ENCODE measurements at regions not wholly inside any gene's neighbourhood (a gene's known extent, or its start where the extent isn't known, plus 50 kb on each side); places are given as distances from the start of the nearest gene placed in this dataset.

- Histone ChIP-seq H3K27me3 (ENCODE audit: insufficient read depth, low read depth) (no peaks in the 10 kb centered on the region), H3K4me2 (no peak overlapping the region), H3K36me3 (ENCODE audit: insufficient read depth) (no peaks in the 10 kb centered on the region), H3K27ac (no peak overlapping the region), H2AFZ (ENCODE audit: low read depth) (no peak overlapping the region), H3K4me1 (ENCODE audit: low read depth, poor library complexity, severe bottlenecking) (peaks cover 10% of the 10 kb centered on the region), H4K20me1 (ENCODE audit: insufficient read depth) (no peaks in the 10 kb centered on the region), H3K79me2 (ENCODE audit: insufficient read depth, low read depth) (no peaks in the 10 kb centered on the region), H3K9ac (no peak overlapping the region), H3K4me3 (IDR thresholded peaks at IDR 0.05; ENCODE audit: insufficient read depth, low read depth, low read length) (no peak overlapping the region)
- TF ChIP-seq, protein P1, sequence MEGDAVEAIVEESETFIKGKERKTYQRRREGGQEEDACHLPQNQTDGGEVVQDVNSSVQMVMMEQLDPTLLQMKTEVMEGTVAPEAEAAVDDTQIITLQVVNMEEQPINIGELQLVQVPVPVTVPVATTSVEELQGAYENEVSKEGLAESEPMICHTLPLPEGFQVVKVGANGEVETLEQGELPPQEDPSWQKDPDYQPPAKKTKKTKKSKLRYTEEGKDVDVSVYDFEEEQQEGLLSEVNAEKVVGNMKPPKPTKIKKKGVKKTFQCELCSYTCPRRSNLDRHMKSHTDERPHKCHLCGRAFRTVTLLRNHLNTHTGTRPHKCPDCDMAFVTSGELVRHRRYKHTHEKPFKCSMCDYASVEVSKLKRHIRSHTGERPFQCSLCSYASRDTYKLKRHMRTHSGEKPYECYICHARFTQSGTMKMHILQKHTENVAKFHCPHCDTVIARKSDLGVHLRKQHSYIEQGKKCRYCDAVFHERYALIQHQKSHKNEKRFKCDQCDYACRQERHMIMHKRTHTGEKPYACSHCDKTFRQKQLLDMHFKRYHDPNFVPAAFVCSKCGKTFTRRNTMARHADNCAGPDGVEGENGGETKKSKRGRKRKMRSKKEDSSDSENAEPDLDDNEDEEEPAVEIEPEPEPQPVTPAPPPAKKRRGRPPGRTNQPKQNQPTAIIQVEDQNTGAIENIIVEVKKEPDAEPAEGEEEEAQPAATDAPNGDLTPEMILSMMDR (conservative IDR thresholded peaks at IDR 0.05; ENCODE audit: low read depth, low read length): no peak
Observed at GRCh38 chr5:84524491-84524890, 139.8 kb upstream of the EDIL3 start.

DNA sequence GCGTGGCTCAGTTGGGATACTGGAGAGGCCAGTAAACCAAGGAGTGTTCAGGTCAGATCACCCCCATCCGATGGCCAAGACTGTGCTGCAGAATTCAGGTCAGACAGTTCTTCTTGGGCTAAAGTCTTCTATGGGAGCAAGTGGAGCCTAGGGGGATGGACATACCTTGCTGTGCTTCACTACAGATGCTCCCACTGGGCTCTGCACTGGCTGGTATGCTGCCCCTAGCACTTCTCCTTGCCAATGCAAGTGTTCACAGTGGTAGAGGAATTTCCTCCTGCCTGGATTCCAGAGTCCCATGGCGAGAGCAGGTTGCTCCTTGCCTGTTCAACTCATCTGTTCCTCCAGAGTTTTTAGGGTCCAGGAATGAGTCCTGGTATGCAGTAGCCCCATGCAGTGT is 134.2 kb upstream of the EDIL3 start:
- Histone ChIP-seq H4K20me1 (ENCODE audit: insufficient read depth) (no peaks in the 10 kb centered on the region), H3K4me1 (ENCODE audit: low read depth, poor library complexity, severe bottlenecking) (peaks cover 1% of the 10 kb centered on the region), H2AFZ (ENCODE audit: low read depth) (no peak overlapping the region), H3K36me3 (ENCODE audit: insufficient read depth) (no peaks in the 10 kb centered on the region), H3K79me2 (ENCODE audit: insufficient read depth, low read depth) (no peaks in the 10 kb centered on the region), H3K27ac (no peak overlapping the region), H3K27me3 (ENCODE audit: insufficient read depth, low read depth) (no peaks in the 10 kb centered on the region), H3K9ac (no peak overlapping the region), H3K4me3 (IDR thresholded peaks at IDR 0.05; ENCODE audit: insufficient read depth, low read depth, low read length) (no peak overlapping the region), H3K4me2 (no peak overlapping the region)
- TF ChIP-seq, protein P1 (conservative IDR thresholded peaks at IDR 0.05; ENCODE audit: low read depth, low read length): no peak

- Histone ChIP-seq H3K27me3 (ENCODE audit: insufficient read depth, low read depth) (no peaks in the 10 kb centered on the region), H3K79me2 (ENCODE audit: insufficient read depth, low read depth) (no peaks in the 10 kb centered on the region), H3K9ac (no peak overlapping the region), H3K27ac (no peak overlapping the region), H3K4me2 (no peak overlapping the region), H2AFZ (ENCODE audit: low read depth) (no peak overlapping the region), H3K4me3 (IDR thresholded peaks at IDR 0.05; ENCODE audit: insufficient read depth, low read depth, low read length) (no peak overlapping the region), H3K36me3 (ENCODE audit: insufficient read depth) (no peaks in the 10 kb centered on the region), H4K20me1 (ENCODE audit: insufficient read depth) (no peaks in the 10 kb centered on the region), H3K4me1 (ENCODE audit: low read depth, poor library complexity, severe bottlenecking) (no peaks in the 10 kb centered on the region)
- TF ChIP-seq, protein P1 (conservative IDR thresholded peaks at IDR 0.05; ENCODE audit: low read depth, low read length): no peak
Observed at GRCh38 chr5:84518370-84518769, 133.7 kb upstream of the EDIL3 start.

DNA sequence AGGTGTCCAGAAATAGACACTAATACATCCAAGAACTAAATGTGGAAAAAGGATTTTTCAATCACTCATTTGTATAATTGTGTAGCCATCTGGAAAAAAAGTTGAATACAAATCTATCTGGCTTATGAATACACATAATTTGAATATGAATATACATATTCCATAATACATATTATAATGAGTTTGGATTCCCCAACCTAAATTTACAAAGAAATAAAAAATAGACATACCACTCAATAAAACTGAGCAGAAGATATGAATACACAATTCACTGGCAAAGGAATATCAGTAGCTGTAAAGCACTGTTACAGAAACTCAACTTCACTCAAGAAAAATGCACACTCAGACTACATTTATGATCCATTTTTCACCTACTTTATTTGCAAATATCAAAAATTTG is 121.9 kb upstream of the EDIL3 start:
- no peak overlapping the region for H2AFZ ChIP-seq (ENCODE audit: low read depth)
- TF ChIP-seq, protein P1 (conservative IDR thresholded peaks at IDR 0.05; ENCODE audit: low read depth, low read length): no peak
- no peak overlapping the region for H3K9ac ChIP-seq
- no peaks in the 10 kb centered on the region for H3K79me2 ChIP-seq (ENCODE audit: insufficient read depth, low read depth)
- H3K27ac ChIP-seq: no peak overlapping the region
- H3K4me2 ChIP-seq: no peak overlapping the region
- no peaks in the 10 kb centered on the region for H4K20me1 ChIP-seq (ENCODE audit: insufficient read depth)
- no peaks in the 10 kb centered on the region for H3K36me3 ChIP-seq (ENCODE audit: insufficient read depth)
- no peaks in the 10 kb centered on the region for H3K27me3 ChIP-seq (ENCODE audit: insufficient read depth, low read depth)
- H3K4me3 ChIP-seq (IDR thresholded peaks at IDR 0.05; ENCODE audit: insufficient read depth, low read depth, low read length): no peak overlapping the region
- no peaks in the 10 kb centered on the region for H3K4me1 ChIP-seq (ENCODE audit: low read depth, poor library complexity, severe bottlenecking)
